ENCODE measurements at regions not wholly inside any gene's neighbourhood (a gene's known extent, or its start where the extent isn't known, plus 50 kb on each side); places are given as distances from the start of the nearest gene placed in this dataset.

DNA sequence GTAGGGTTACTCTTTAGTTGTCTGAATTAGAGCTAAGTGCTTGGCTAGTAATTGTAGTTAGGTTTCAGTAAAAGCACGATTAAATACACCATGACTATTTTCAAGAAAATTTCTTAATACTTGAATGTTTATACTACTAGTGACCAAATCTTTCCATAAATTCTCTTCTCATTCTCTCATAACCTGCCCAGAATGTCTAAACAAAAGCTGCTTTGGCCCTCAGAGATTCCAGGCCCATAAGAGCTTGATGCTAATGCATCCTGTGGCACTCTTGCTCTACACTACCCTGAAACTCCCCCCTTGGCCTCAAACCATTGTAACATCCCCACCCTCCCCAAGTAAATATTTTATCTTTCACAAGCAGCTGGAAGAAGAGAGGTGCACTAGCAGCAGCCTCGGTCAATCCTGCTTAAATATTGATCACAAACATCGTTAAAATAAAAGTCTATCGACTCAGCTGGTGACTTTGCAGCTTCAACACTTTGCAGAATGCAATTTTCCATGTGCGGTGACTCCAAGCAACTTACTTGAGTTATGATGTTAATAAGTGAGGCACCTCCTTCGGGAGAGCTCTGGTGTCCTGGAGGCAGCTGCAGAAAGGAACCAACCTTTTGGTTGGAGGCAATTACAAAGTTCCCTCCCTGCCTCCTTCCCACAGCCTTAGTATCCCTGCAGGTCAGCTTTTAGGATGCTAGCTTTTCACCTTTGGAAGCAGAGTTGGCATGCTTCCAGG, 315.6 kb upstream of the PLXNA2 start:
- Histone ChIP-seq H4K20me1 (ENCODE audit: insufficient read depth, low read length) (no peaks in the 10 kb centered on the region), H2AFZ (ENCODE audit: low read length) (no peak overlapping the region), H3K4me1 (ENCODE audit: insufficient read depth, low read length, poor library complexity, severe bottlenecking) (no peaks in the 10 kb centered on the region), H3K4me3 (ENCODE audit: low read depth, low read length, poor library complexity, severe bottlenecking) (no peak overlapping the region), H3K9me2 (ENCODE audit: insufficient read depth, low read length) (no peaks in the 10 kb centered on the region), H3K9me3 (ENCODE audit: low read length) (no peaks in the 10 kb centered on the region), H3K36me3 (ENCODE audit: insufficient read depth, low read length) (no peaks in the 10 kb centered on the region), H3K27ac (ENCODE audit: low read depth, low read length, poor library complexity, severe bottlenecking) (no peak overlapping the region), H3K4me2 (ENCODE audit: low read length) (no peak overlapping the region), H3K79me2 (ENCODE audit: insufficient read depth, low read depth, low read length) (no peaks in the 10 kb centered on the region)
- CTCF ChIA-PET (ENCODE audit: unreplicated experiment) = no interaction called here
- TF ChIP-seq, protein P1, sequence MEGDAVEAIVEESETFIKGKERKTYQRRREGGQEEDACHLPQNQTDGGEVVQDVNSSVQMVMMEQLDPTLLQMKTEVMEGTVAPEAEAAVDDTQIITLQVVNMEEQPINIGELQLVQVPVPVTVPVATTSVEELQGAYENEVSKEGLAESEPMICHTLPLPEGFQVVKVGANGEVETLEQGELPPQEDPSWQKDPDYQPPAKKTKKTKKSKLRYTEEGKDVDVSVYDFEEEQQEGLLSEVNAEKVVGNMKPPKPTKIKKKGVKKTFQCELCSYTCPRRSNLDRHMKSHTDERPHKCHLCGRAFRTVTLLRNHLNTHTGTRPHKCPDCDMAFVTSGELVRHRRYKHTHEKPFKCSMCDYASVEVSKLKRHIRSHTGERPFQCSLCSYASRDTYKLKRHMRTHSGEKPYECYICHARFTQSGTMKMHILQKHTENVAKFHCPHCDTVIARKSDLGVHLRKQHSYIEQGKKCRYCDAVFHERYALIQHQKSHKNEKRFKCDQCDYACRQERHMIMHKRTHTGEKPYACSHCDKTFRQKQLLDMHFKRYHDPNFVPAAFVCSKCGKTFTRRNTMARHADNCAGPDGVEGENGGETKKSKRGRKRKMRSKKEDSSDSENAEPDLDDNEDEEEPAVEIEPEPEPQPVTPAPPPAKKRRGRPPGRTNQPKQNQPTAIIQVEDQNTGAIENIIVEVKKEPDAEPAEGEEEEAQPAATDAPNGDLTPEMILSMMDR (conservative IDR thresholded peaks at IDR 0.05; ENCODE audit: low read length) = no peak
- no peak for TF ChIP-seq EZH2phosphoT487 (IDR thresholded peaks at IDR 0.05; ENCODE audit: borderline replicate concordance, low read depth, low read length)
- no TSS peak for BruUV-seq (replicated peaks)
- DNase-seq (ENCODE audit: low spot score) = no peak
- intact Hi-C loops (cut with micrococcal nuclease; ENCODE audit: unreplicated experiment) = no loop called here
- POLR2A ChIA-PET = interaction anchor here (1.4 kb wide), 1 partner anchor 9 kb away, joined by 3 read pairs; no protein-coding TSS in a partner anchor

- no peaks in the 10 kb centered on the region for H4K20me1 ChIP-seq (ENCODE audit: insufficient read depth, low read length)
- no peak for DNase-seq (ENCODE audit: low spot score)
- no peak overlapping the region for H2AFZ ChIP-seq (ENCODE audit: low read length)
- no peaks in the 10 kb centered on the region for H3K36me3 ChIP-seq (ENCODE audit: insufficient read depth, low read length)
- H3K9me2 ChIP-seq (ENCODE audit: insufficient read depth, low read length) = no peaks in the 10 kb centered on the region
- intact Hi-C loops (cut with micrococcal nuclease; ENCODE audit: unreplicated experiment) = no loop called here
- H3K79me2 ChIP-seq (ENCODE audit: insufficient read depth, low read depth, low read length) = no peaks in the 10 kb centered on the region
- no peaks in the 10 kb centered on the region for H3K9me3 ChIP-seq (ENCODE audit: low read length)
- POLR2A ChIA-PET = no interaction called here
- TF ChIP-seq EZH2phosphoT487 (IDR thresholded peaks at IDR 0.05; ENCODE audit: borderline replicate concordance, low read depth, low read length) = no peak
- TF ChIP-seq, protein P1 (conservative IDR thresholded peaks at IDR 0.05; ENCODE audit: low read length) = no peak
- CTCF ChIA-PET (ENCODE audit: unreplicated experiment) = no interaction called here
- no peaks in the 10 kb centered on the region for H3K4me1 ChIP-seq (ENCODE audit: insufficient read depth, low read length, poor library complexity, severe bottlenecking)
- no peak overlapping the region for H3K4me2 ChIP-seq (ENCODE audit: low read length)
- BruUV-seq (replicated peaks) = no TSS peak
- no peak overlapping the region for H3K4me3 ChIP-seq (ENCODE audit: low read depth, low read length, poor library complexity, severe bottlenecking)
- H3K27ac ChIP-seq (ENCODE audit: low read depth, low read length, poor library complexity, severe bottlenecking) = no peak overlapping the region
Observed at GRCh38 chr1:208562151-208562960, 318.2 kb upstream of the PLXNA2 start.

DNA sequence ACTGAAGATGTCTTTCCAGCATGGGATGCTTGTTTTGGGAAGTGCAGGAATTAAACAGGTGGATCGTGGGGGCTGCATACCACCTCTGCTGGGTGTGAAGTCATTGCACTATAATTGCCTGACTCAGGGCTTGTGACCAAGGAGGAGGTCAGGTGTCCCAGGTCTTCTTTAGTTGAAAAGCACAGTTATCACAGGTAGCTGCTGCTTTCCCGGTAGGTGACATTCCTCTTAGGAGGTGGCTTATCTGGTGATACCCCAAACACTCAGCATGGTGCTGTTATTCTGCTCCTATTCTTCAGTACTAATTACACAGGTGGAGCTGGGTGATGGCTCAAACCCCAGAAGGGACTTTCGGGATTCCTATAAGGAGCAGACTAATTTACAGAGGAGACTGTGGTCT, 320.3 kb upstream of the PLXNA2 start:
- CTCF ChIA-PET (ENCODE audit: unreplicated experiment) = no interaction called here

More for the DNA sequence above, 320.3 kb upstream of the PLXNA2 start:
- POLR2A ChIA-PET = no interaction called here
- H3K36me3 ChIP-seq (ENCODE audit: insufficient read depth, low read length) = no peaks in the 10 kb centered on the region
- BruUV-seq (replicated peaks) = no TSS peak
- intact Hi-C loops (cut with micrococcal nuclease; ENCODE audit: unreplicated experiment) = no loop called here
- no peaks in the 10 kb centered on the region for H4K20me1 ChIP-seq (ENCODE audit: insufficient read depth, low read length)
- no peak overlapping the region for H2AFZ ChIP-seq (ENCODE audit: low read length)
- H3K9me2 ChIP-seq (ENCODE audit: insufficient read depth, low read length) = no peaks in the 10 kb centered on the region
- no peaks in the 10 kb centered on the region for H3K9me3 ChIP-seq (ENCODE audit: low read length)
- no peaks in the 10 kb centered on the region for H3K79me2 ChIP-seq (ENCODE audit: insufficient read depth, low read depth, low read length)
- no peaks in the 10 kb centered on the region for H3K4me1 ChIP-seq (ENCODE audit: insufficient read depth, low read length, poor library complexity, severe bottlenecking)
- no peak overlapping the region for H3K4me2 ChIP-seq (ENCODE audit: low read length)
- H3K4me3 ChIP-seq (ENCODE audit: low read depth, low read length, poor library complexity, severe bottlenecking) = no peak overlapping the region
- no peak for DNase-seq (ENCODE audit: low spot score)
- H3K27ac ChIP-seq (ENCODE audit: low read depth, low read length, poor library complexity, severe bottlenecking) = no peak overlapping the region
- no peak for TF ChIP-seq EZH2phosphoT487 (IDR thresholded peaks at IDR 0.05; ENCODE audit: borderline replicate concordance, low read depth, low read length)
- TF ChIP-seq, protein P1 (conservative IDR thresholded peaks at IDR 0.05; ENCODE audit: low read length) = no peak
